ENCODE measurements at regions not wholly inside any gene's neighbourhood (a gene's known extent, or its start where the extent isn't known, plus 50 kb on each side); places are given as distances from the start of the nearest gene placed in this dataset.
"Not testable (repeated sequence)": the region's sequence is repeated elsewhere in the genome, so short reads cannot be mapped to it uniquely, and the experiment has no call there.

DNA sequence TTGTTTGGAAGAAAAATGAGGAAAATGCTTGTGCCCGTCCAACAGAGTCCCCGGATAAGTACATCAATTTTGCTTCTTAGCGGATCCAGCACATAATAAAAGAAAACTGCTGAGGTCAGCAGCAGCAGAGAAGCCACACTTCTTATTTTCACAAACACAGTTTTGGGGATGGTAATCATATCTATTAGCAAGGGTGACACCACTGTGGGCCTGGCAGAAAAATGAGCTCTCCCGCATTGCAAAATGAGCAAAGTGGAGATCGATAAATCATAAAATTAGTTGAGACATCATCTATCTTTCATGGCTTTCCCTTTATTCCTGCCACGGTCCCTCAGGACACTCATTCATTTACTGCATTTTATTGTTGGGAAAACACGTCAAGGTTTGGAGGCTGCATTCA, 186.4 kb downstream of the NPIPA7 start:
- not testable (repeated sequence) for H3F3A ChIP-seq (ENCODE audit: control insufficient read depth, insufficient read depth); H4K20me1 ChIP-seq (ENCODE audit: control insufficient read depth, insufficient read depth, low read depth, low read length); H3K9me3 ChIP-seq (ENCODE audit: control insufficient read depth, insufficient read depth, low read length); H3K4me2 ChIP-seq (ENCODE audit: low read length); H3K27ac ChIP-seq (ENCODE audit: low read depth, low read length); H3K27me3 ChIP-seq (ENCODE audit: control insufficient read depth, low read length); H3K4me3 ChIP-seq (ENCODE audit: low read length); H3K36me3 ChIP-seq (ENCODE audit: control insufficient read depth, low read length); H3K79me2 ChIP-seq (ENCODE audit: control insufficient read depth, low read length); H3K4me1 ChIP-seq (ENCODE audit: control insufficient read depth, low read length); H3K9me2 ChIP-seq (replicated peaks; ENCODE audit: control insufficient read depth, low read length)

GRCh38 chr16:16570055-16570454, 191.1 kb downstream of the NPIPA7 start:
- not testable (repeated sequence) for H3K36me3 ChIP-seq (ENCODE audit: control insufficient read depth, low read length); H3K79me2 ChIP-seq (ENCODE audit: control insufficient read depth, low read length); H3K27ac ChIP-seq (ENCODE audit: low read depth, low read length); H4K20me1 ChIP-seq (ENCODE audit: control insufficient read depth, insufficient read depth, low read depth, low read length); H3K27me3 ChIP-seq (ENCODE audit: control insufficient read depth, low read length); H3F3A ChIP-seq (ENCODE audit: control insufficient read depth, insufficient read depth); H3K4me1 ChIP-seq (ENCODE audit: control insufficient read depth, low read length); H3K9me2 ChIP-seq (replicated peaks; ENCODE audit: control insufficient read depth, low read length); H3K4me2 ChIP-seq (ENCODE audit: low read length); H3K4me3 ChIP-seq (ENCODE audit: low read length); H3K9me3 ChIP-seq (ENCODE audit: control insufficient read depth, insufficient read depth, low read length)

- H3K9me3 ChIP-seq (ENCODE audit: control insufficient read depth, insufficient read depth, low read length); H3K27ac ChIP-seq (ENCODE audit: low read depth, low read length); H3K4me3 ChIP-seq (ENCODE audit: low read length); H3K4me1 ChIP-seq (ENCODE audit: control insufficient read depth, low read length); H3K79me2 ChIP-seq (ENCODE audit: control insufficient read depth, low read length); H4K20me1 ChIP-seq (ENCODE audit: control insufficient read depth, insufficient read depth, low read depth, low read length); H3F3A ChIP-seq (ENCODE audit: control insufficient read depth, insufficient read depth); H3K36me3 ChIP-seq (ENCODE audit: control insufficient read depth, low read length); H3K9me2 ChIP-seq (replicated peaks; ENCODE audit: control insufficient read depth, low read length); H3K4me2 ChIP-seq (ENCODE audit: low read length); H3K27me3 ChIP-seq (ENCODE audit: control insufficient read depth, low read length): not testable (repeated sequence)
Observed at GRCh38 chr16:16570874-16571273, 191.9 kb downstream of the NPIPA7 start.

GRCh38 chr16:16572130-16572774, 193.3 kb downstream of the NPIPA7 start:
- not testable (repeated sequence) for H3K9me2 ChIP-seq (replicated peaks; ENCODE audit: control insufficient read depth, low read length); H3F3A ChIP-seq (ENCODE audit: control insufficient read depth, insufficient read depth); H3K4me3 ChIP-seq (ENCODE audit: low read length); H3K79me2 ChIP-seq (ENCODE audit: control insufficient read depth, low read length); H3K4me2 ChIP-seq (ENCODE audit: low read length); H3K27me3 ChIP-seq (ENCODE audit: control insufficient read depth, low read length); H3K36me3 ChIP-seq (ENCODE audit: control insufficient read depth, low read length); H4K20me1 ChIP-seq (ENCODE audit: control insufficient read depth, insufficient read depth, low read depth, low read length); H3K9me3 ChIP-seq (ENCODE audit: control insufficient read depth, insufficient read depth, low read length); H3K27ac ChIP-seq (ENCODE audit: low read depth, low read length); H3K4me1 ChIP-seq (ENCODE audit: control insufficient read depth, low read length)

- not testable (repeated sequence) for H3F3A ChIP-seq (ENCODE audit: control insufficient read depth, insufficient read depth); H3K36me3 ChIP-seq (ENCODE audit: control insufficient read depth, low read length); H3K27ac ChIP-seq (ENCODE audit: low read depth, low read length); H4K20me1 ChIP-seq (ENCODE audit: control insufficient read depth, insufficient read depth, low read depth, low read length); H3K27me3 ChIP-seq (ENCODE audit: control insufficient read depth, low read length); H3K9me2 ChIP-seq (replicated peaks; ENCODE audit: control insufficient read depth, low read length); H3K4me1 ChIP-seq (ENCODE audit: control insufficient read depth, low read length); H3K9me3 ChIP-seq (ENCODE audit: control insufficient read depth, insufficient read depth, low read length); H3K4me2 ChIP-seq (ENCODE audit: low read length); H3K79me2 ChIP-seq (ENCODE audit: control insufficient read depth, low read length); H3K4me3 ChIP-seq (ENCODE audit: low read length)
Observed at GRCh38 chr16:16577062-16577461, 198.1 kb downstream of the NPIPA7 start.

- no peaks in the 10 kb centered on the region for H3K79me2 ChIP-seq (ENCODE audit: control insufficient read depth, low read length)
- no peaks in the 10 kb centered on the region for H3K9me2 ChIP-seq (replicated peaks; ENCODE audit: control insufficient read depth, low read length)
- no peaks in the 10 kb centered on the region for H3F3A ChIP-seq (ENCODE audit: control insufficient read depth, insufficient read depth)
- H4K20me1 ChIP-seq (ENCODE audit: control insufficient read depth, insufficient read depth, low read depth, low read length), result no peaks in the 10 kb centered on the region
- H3K9me3 ChIP-seq (ENCODE audit: control insufficient read depth, insufficient read depth, low read length), result no peaks in the 10 kb centered on the region
- H3K36me3 ChIP-seq (ENCODE audit: control insufficient read depth, low read length), result no peaks in the 10 kb centered on the region
- no peak overlapping the region for H3K27ac ChIP-seq (ENCODE audit: low read depth, low read length)
- TF ChIP-seq EZH2phosphoT487 (IDR thresholded peaks at IDR 0.05; ENCODE audit: borderline replicate concordance, low read length) (no peak), CTCF (IDR thresholded peaks at IDR 0.05; ENCODE audit: low read depth, low read length, poor library complexity, severe bottlenecking) (no peak)
- H3K4me1 ChIP-seq (ENCODE audit: control insufficient read depth, low read length), result no peaks in the 10 kb centered on the region
- no peak overlapping the region for H3K4me3 ChIP-seq (ENCODE audit: low read length)
- H3K27me3 ChIP-seq (ENCODE audit: control insufficient read depth, low read length), result no peaks in the 10 kb centered on the region
- H3K4me2 ChIP-seq (ENCODE audit: low read length), result no peak overlapping the region
Observed at GRCh38 chr16:16578701-16579100, 199.8 kb downstream of the NPIPA7 start.

DNA sequence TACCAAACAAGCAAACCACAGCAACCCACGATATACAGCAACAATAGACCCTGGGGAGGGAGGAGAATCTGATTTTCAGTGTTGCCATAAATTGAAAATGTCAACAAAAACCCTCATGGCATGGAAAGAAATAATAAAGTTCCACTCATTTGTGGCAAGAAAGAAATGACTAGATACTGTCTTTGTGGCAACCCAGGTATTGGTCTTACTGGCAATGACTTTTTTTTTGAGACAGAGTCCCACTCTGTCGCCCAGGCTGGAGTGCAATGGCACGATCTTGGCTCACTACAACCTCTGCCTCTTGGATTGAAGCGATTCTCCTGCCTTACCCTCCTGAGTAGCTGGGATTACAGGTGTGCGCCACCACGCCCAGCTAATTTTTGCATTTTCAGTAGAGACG, 204.0 kb downstream of the NPIPA7 start:
- H3K27me3 ChIP-seq (ENCODE audit: control insufficient read depth, low read length); H3F3A ChIP-seq (ENCODE audit: control insufficient read depth, insufficient read depth); H3K4me2 ChIP-seq (ENCODE audit: low read length); H3K27ac ChIP-seq (ENCODE audit: low read depth, low read length); H3K36me3 ChIP-seq (ENCODE audit: control insufficient read depth, low read length); H3K4me1 ChIP-seq (ENCODE audit: control insufficient read depth, low read length); H3K9me2 ChIP-seq (replicated peaks; ENCODE audit: control insufficient read depth, low read length); H4K20me1 ChIP-seq (ENCODE audit: control insufficient read depth, insufficient read depth, low read depth, low read length); H3K9me3 ChIP-seq (ENCODE audit: control insufficient read depth, insufficient read depth, low read length); H3K79me2 ChIP-seq (ENCODE audit: control insufficient read depth, low read length); H3K4me3 ChIP-seq (ENCODE audit: low read length): not testable (repeated sequence)

All from DOHH2 (cell line).